ENCODE measurements at regions not wholly inside any gene's neighbourhood (a gene's known extent, or its start where the extent isn't known, plus 50 kb on each side); places are given as distances from the start of the nearest gene placed in this dataset.
"Not testable (repeated sequence)": the region's sequence is repeated elsewhere in the genome, so short reads cannot be mapped to it uniquely, and the experiment has no call there.

GRCh38 chr4:31023109-31023508 lies 302.9 kb downstream of the PCDH7 start:
- peaks cover 7 to 9% of the 10 kb centered on the region in 2 donors for H3K9me3 Mint-ChIP-seq
- H3K27me3 Mint-ChIP-seq = no peaks in the 10 kb centered on the region
- no peak overlapping the region for H3K4me3 Mint-ChIP-seq
- DNase-seq (no peak), ATAC-seq (no peak)
- no peaks in the 10 kb centered on the region for H3K4me1 Mint-ChIP-seq
- H3K27ac Mint-ChIP-seq = no peak overlapping the region

GRCh38 chr4:31023742-31024141 lies 303.6 kb downstream of the PCDH7 start:
- H3K27ac Mint-ChIP-seq = no peak overlapping the region
- no peaks in the 10 kb centered on the region for H3K27me3 Mint-ChIP-seq
- no peaks in the 10 kb centered on the region for H3K4me1 Mint-ChIP-seq
- H3K9me3 Mint-ChIP-seq = peaks cover 7 to 9% of the 10 kb centered on the region in 2 donors
- DNase-seq = no peak
- ATAC-seq = no peak
- H3K4me3 Mint-ChIP-seq = no peak overlapping the region

DNA sequence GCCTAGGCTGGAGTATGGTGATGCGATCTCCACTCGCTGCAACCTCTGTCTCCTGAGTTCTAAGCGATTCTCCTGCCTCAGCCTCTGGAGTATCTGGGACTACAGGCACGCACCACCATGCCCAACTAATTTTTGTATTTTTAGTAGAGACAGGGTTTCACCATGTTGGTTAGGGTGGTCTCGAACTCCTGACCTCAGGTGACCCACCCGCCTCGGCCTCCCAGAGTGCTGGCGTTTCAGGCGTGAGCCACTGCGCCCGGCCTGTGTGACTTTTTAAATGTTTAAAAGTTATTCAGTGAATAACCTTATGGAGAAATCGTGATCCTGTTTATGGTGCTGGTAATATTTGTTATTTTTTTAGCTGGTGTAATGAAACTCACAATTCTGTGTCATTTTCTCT lies 304.6 kb downstream of the PCDH7 start:
- not testable (repeated sequence) for H3K9me3 Mint-ChIP-seq, H3K27me3 Mint-ChIP-seq, H3K4me3 Mint-ChIP-seq, H3K27ac Mint-ChIP-seq, H3K4me1 Mint-ChIP-seq, ATAC-seq, DNase-seq

DNA sequence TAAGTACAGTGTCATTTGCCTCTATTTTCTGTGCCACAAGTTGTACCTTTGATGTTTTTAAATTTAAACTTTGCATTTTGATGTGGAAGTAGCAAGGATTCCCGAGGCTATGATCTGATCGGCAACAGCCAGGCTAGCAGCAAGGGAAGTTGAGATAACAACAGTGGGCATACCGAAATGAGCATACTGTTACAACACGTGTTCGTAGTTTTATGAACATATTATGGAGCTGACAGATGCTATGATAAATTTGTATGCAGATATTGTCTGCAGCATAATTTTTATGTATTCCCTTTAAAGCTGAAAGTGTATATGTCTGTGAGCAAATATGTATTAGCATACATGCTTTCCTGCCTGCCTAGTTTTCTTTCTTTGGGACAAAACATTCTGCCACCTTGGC lies 306.1 kb downstream of the PCDH7 start:
- no peak for DNase-seq
- H3K4me3 Mint-ChIP-seq = no peak overlapping the region
- H3K27ac Mint-ChIP-seq = no peak overlapping the region
- H3K4me1 Mint-ChIP-seq = no peaks in the 10 kb centered on the region
- H3K9me3 Mint-ChIP-seq = peaks cover 0 to 10% of the 10 kb centered on the region in 2 donors
- ATAC-seq = no peak
- no peaks in the 10 kb centered on the region for H3K27me3 Mint-ChIP-seq

DNA sequence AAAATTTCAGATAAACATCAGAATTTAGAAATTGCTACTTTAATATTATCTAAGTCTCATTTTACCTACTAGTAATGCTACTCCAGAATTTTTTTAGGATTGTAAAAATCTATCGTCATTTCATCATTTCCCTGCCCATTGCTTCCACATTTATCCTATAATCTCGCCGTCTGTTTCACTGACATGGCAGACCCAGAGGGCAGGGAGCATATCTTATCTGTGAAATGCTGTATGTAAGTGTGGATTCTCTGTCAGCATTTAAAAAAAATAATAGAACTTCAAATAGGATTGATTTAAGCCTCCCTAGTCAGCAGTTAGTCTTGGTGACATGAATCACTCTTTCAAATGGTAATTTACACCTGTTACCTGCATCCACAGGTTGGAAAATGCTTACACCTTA lies 314.4 kb downstream of the PCDH7 start:
- H3K9me3 Mint-ChIP-seq = peaks cover 0 to 10% of the 10 kb centered on the region in 2 donors
- H3K4me3 Mint-ChIP-seq = no peak overlapping the region
- no peaks in the 10 kb centered on the region for H3K27me3 Mint-ChIP-seq
- H3K27ac Mint-ChIP-seq = no peak overlapping the region
- H3K4me1 Mint-ChIP-seq = no peaks in the 10 kb centered on the region
- no peak for DNase-seq
- ATAC-seq = no peak

GRCh38 chr4:31035761-31036160 lies 315.6 kb downstream of the PCDH7 start:
- Mint-ChIP-seq H3K27me3 (no peaks in the 10 kb centered on the region), H3K9me3 (peaks cover 0 to 8% of the 10 kb centered on the region in 2 donors), H3K4me1 (no peaks in the 10 kb centered on the region), H3K4me3 (no peak overlapping the region), H3K27ac (no peak overlapping the region)
- ATAC-seq (no peak), DNase-seq (no peak)

- H3K27me3 Mint-ChIP-seq = no peaks in the 10 kb centered on the region
- DNase-seq (no peak), ATAC-seq (no peak)
- H3K27ac Mint-ChIP-seq = no peak overlapping the region
- H3K4me1 Mint-ChIP-seq = no peaks in the 10 kb centered on the region
- no peak overlapping the region for H3K4me3 Mint-ChIP-seq
- peaks cover 0 to 4% of the 10 kb centered on the region in 2 donors for H3K9me3 Mint-ChIP-seq
Measured at GRCh38 chr4:31037703-31038102, 317.5 kb downstream of the PCDH7 start.

- DNase-seq (no peak), ATAC-seq (no peak)
- no peak overlapping the region for H3K4me3 Mint-ChIP-seq
- H3K27ac Mint-ChIP-seq = no peak overlapping the region
- no peaks in the 10 kb centered on the region for H3K9me3 Mint-ChIP-seq
- no peaks in the 10 kb centered on the region for H3K4me1 Mint-ChIP-seq
- no peaks in the 10 kb centered on the region for H3K27me3 Mint-ChIP-seq
Measured at GRCh38 chr4:31039382-31039781, 319.2 kb downstream of the PCDH7 start.

DNA sequence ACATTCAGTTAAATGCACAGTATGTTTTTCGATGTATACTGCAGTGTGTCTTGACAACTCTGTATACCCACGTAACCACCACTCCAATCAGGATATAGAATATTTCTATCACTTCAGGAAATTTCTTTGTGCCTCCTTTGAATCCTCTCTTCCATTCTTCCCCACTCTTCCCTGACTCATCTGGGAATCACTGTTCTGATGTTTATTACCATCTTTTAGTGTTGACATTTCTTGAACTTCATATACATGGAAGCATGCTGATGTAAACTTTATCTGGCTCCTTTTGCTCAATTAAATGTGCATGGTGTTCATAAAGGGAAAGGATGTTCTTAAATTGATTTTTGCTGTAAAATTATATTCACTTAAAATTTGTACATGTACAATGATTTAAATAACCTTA lies 319.9 kb downstream of the PCDH7 start:
- Mint-ChIP-seq H3K9me3 (no peaks in the 10 kb centered on the region), H3K27me3 (no peaks in the 10 kb centered on the region), H3K27ac (no peak overlapping the region), H3K4me3 (no peak overlapping the region), H3K4me1 (no peaks in the 10 kb centered on the region)
- no peak for DNase-seq
- no peak for ATAC-seq

DNA sequence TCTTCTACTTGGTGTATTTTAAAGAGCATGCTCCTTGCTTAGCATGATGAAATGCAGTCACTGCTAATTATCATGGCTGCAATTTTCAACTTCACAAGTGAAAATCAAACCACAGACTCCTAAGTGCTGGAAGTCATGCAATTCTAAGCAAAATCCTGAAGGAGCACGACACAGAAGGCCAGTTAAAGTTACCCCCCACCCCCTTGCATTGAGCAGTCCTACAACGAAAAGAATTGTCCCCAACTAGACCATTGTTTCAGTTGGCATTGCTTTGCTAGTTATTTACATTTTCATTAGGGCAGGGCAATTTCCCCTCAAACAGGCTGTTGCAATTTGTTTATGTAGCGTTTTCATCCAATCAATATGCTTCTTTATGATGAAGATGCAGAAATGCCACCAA lies 321.2 kb downstream of the PCDH7 start:
- DNase-seq (no peak), ATAC-seq (no peak)
- H3K4me3 Mint-ChIP-seq = no peak overlapping the region
- H3K4me1 Mint-ChIP-seq = no peaks in the 10 kb centered on the region
- H3K27ac Mint-ChIP-seq = no peak overlapping the region
- no peaks in the 10 kb centered on the region for H3K9me3 Mint-ChIP-seq
- no peaks in the 10 kb centered on the region for H3K27me3 Mint-ChIP-seq

DNA sequence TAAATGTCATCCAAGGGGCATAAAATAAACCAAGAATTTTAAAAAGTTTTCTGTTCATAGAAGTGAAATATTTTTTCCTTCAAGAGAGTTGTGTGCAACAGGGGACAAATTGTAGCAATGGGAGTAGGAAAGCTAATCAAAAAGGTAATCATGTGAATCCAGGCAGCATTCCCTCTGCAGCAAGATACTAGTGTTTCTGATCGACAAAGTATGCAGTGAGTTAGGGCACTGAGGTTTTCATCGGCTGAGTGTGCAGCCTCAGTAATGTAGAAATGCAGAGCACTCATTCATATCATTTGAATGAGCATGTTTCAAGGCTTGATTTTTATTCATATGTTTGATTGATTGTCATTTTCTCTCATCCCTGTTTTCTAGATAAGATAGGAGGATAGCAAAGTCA lies 321.7 kb downstream of the PCDH7 start:
- ATAC-seq (no peak), DNase-seq (no peak)
- no peaks in the 10 kb centered on the region for H3K9me3 Mint-ChIP-seq
- H3K4me1 Mint-ChIP-seq = no peaks in the 10 kb centered on the region
- no peak overlapping the region for H3K4me3 Mint-ChIP-seq
- H3K27ac Mint-ChIP-seq = no peak overlapping the region
- no peaks in the 10 kb centered on the region for H3K27me3 Mint-ChIP-seq

GRCh38 chr4:31043382-31044062 lies 323.4 kb downstream of the PCDH7 start:
- H3K4me3 Mint-ChIP-seq = no peak overlapping the region
- H3K27ac Mint-ChIP-seq = no peak overlapping the region
- H3K9me3 Mint-ChIP-seq = no peaks in the 10 kb centered on the region
- H3K27me3 Mint-ChIP-seq = no peaks in the 10 kb centered on the region
- no peak for DNase-seq
- no peak for ATAC-seq
- H3K4me1 Mint-ChIP-seq = no peaks in the 10 kb centered on the region

GRCh38 chr4:31045151-31045550 lies 325.0 kb downstream of the PCDH7 start:
- DNase-seq = no peak
- H3K27me3 Mint-ChIP-seq = no peaks in the 10 kb centered on the region
- H3K4me1 Mint-ChIP-seq = no peaks in the 10 kb centered on the region
- H3K4me3 Mint-ChIP-seq = no peak overlapping the region
- no peak overlapping the region for H3K27ac Mint-ChIP-seq
- no peak for ATAC-seq
- no peaks in the 10 kb centered on the region for H3K9me3 Mint-ChIP-seq

- H3K4me3 Mint-ChIP-seq = no peak overlapping the region
- H3K9me3 Mint-ChIP-seq = no peaks in the 10 kb centered on the region
- no peak for ATAC-seq
- DNase-seq = no peak
- no peaks in the 10 kb centered on the region for H3K27me3 Mint-ChIP-seq
- H3K27ac Mint-ChIP-seq = no peak overlapping the region
- no peaks in the 10 kb centered on the region for H3K4me1 Mint-ChIP-seq
Measured at GRCh38 chr4:31045724-31046318, 325.7 kb downstream of the PCDH7 start.

DNA sequence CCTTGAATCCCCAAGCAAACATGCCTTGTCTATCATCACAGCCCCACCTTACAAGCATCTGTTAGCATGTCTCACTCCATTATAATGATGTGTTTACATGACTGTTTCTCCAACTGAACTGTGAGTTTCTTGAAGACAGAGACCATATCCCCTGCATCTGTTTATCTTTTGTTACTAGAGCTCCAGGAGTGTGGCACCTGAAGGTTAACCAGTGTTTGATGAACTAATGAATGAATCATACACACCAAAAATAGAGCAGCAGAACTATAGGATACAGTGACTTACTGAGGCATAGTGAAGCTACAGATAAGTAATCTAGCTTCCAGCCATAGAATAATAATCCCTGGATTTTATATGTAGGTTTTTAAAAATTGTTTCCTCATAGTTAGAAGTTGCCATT lies 331.0 kb downstream of the PCDH7 start:
- DNase-seq (no peak), ATAC-seq (no peak)
- no peaks in the 10 kb centered on the region for H3K27me3 Mint-ChIP-seq
- H3K4me3 Mint-ChIP-seq = no peak overlapping the region
- H3K4me1 Mint-ChIP-seq = no peaks in the 10 kb centered on the region
- H3K27ac Mint-ChIP-seq = no peak overlapping the region
- peaks cover 0 to 4% of the 10 kb centered on the region in 2 donors for H3K9me3 Mint-ChIP-seq

DNA sequence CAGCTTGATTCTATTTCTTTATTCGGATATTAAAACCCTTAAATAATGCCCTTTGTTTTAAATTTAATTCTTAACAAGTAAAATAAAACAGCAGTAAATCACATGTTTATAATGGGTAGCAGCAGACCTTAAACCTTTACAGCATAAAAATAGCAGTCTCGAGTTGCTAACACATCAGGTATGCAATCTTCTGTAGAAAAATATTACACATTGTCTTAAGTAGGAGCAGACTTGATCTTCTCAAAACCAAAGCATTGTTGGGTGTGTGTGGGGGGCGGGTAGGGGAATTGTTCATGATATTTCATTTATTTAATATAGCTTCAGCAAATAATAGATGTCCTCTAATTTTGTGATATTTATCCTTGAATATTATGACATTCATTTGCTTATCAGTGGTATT lies 331.4 kb downstream of the PCDH7 start:
- no peak for ATAC-seq
- H3K9me3 Mint-ChIP-seq = peaks cover 0 to 8% of the 10 kb centered on the region in 2 donors
- H3K27ac Mint-ChIP-seq = no peak overlapping the region
- no peaks in the 10 kb centered on the region for H3K4me1 Mint-ChIP-seq
- no peak for DNase-seq
- H3K4me3 Mint-ChIP-seq = no peak overlapping the region
- no peaks in the 10 kb centered on the region for H3K27me3 Mint-ChIP-seq

DNA sequence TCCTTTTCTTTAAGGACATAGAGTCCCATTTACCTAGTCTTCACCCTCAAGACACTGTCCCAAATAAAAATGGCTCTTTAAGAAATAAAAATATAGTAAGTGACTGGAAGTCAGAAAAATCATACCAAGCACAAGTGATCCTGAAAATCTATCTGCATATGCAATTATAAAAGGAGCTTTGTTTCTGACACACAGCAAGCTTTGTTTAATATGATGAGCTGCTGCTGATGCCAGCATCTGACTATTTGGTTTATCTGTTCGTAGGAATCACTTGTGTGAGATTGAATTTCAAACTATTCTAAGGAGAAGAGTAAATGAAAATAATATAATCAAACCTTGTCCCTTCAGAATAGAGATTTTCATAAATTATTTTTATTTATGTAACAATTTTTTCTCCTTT lies 332.4 kb downstream of the PCDH7 start:
- H3K27me3 Mint-ChIP-seq = no peaks in the 10 kb centered on the region
- ATAC-seq (no peak), DNase-seq (no peak)
- H3K4me1 Mint-ChIP-seq = no peaks in the 10 kb centered on the region
- no peak overlapping the region for H3K27ac Mint-ChIP-seq
- H3K9me3 Mint-ChIP-seq = peaks cover 0 to 9% of the 10 kb centered on the region in 2 donors
- no peak overlapping the region for H3K4me3 Mint-ChIP-seq

Data from stimulated activated naive CD8-positive, alpha-beta T cell treated with anti-CD3 and anti-CD28 coated beads, Interleukin-15, amount 100 ng/mL, for 72 hours (primary cell).